ENCODE measurements at regions not wholly inside any gene's neighbourhood (a gene's known extent, or its start where the extent isn't known, plus 50 kb on each side); places are given as distances from the start of the nearest gene placed in this dataset.
A peak's percentile ranks its signal among the peaks of the same experiment; 100 is the strongest.
"Not testable (repeated sequence)": the region's sequence is repeated elsewhere in the genome, so short reads cannot be mapped to it uniquely, and the experiment has no call there.

DNA sequence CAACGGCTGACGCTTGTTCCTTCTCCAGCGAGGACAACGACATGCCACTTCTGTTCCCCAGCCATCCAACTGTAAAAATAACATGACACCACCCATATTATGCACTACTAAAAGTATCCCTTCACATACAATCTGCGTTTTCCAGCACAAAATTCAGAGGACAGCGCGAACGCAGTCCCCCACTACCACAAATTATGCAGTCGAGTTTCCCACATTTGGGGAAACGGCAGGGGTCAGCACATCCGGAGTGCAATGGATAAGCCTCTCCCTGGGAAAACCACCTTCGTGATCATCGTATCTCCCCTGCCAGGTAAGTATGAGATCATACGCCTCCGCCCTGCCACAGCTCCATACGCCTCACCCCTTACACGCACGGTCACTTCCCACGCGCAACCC lies 120.9 kb downstream of the PPIAL4G start:
- no peak overlapping the region for H3K27ac ChIP-seq
- intact Hi-C loops (cut with DNase I; ENCODE audit: low total_unique reads) = no loop called here
- TF ChIP-seq CTCF (IDR thresholded peaks at IDR 0.05) = no peak
- no peak for TF ChIP-seq POLR2A (IDR thresholded peaks at IDR 0.05)
- H3K4me3 ChIP-seq = peak overlapping the region in 1 of 2 donors; percentile 32
- H3K9me3 ChIP-seq = no peaks in the 10 kb centered on the region
- no peaks in the 10 kb centered on the region for H3K4me1 ChIP-seq
- WGBS, 2 donors = 13 to 30% methylated on average over 12 to 20 of the region's 20 CpGs
- no peak for DNase-seq
- no peaks in the 10 kb centered on the region for H3K27me3 ChIP-seq
- no peaks in the 10 kb centered on the region for H3K36me3 ChIP-seq (ENCODE audit: low read depth, missing control alignments)

- H3K36me3 ChIP-seq (ENCODE audit: low read depth, missing control alignments); H3K4me3 ChIP-seq; H3K27ac ChIP-seq; H3K4me1 ChIP-seq; H3K27me3 ChIP-seq; intact Hi-C loops (cut with DNase I; ENCODE audit: low total_unique reads); H3K9me3 ChIP-seq: not testable (repeated sequence)
- peak; percentile 19 for DNase-seq
- 18 to 31% methylated on average over 28 to 34 of the region's 34 CpGs for WGBS, 2 donors
Observed at GRCh38 chr1:148361427-148362215, 121.5 kb downstream of the PPIAL4G start.

DNA sequence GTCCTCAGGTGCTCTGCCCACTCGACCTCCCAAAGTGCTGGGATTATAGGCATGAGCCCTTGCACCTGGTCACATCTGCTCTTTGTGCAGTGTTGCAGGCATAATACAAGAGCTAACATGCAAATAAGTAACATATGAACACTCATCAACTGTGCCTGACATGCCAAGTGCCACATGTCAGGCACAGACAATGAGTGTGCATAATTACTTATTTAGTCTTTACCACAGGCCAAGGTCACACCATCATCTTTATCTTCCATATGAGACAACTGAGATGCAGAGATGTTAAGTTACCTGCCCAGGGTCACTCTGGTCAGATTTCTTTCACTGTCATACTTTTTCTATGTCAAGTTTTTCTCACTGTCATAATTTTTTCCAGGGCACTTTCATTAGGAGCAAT lies 126.1 kb downstream of the PPIAL4G start:
- no peak for TF ChIP-seq POLR2A (IDR thresholded peaks at IDR 0.05)
- TF ChIP-seq CTCF (IDR thresholded peaks at IDR 0.05) = no peak
- Histone ChIP-seq H3K4me1 (no peaks in the 10 kb centered on the region), H3K36me3 (ENCODE audit: low read depth, missing control alignments) (no peaks in the 10 kb centered on the region), H3K27me3 (no peaks in the 10 kb centered on the region), H3K4me3 (no peak overlapping the region), H3K27ac (no peak overlapping the region), H3K9me3 (no peaks in the 10 kb centered on the region)
- no peak for DNase-seq
- WGBS, 2 donors = 75 to 100% methylated on average over 1 of the region's 1 CpG
- intact Hi-C loops (cut with DNase I; ENCODE audit: low total_unique reads) = no loop called here

DNA sequence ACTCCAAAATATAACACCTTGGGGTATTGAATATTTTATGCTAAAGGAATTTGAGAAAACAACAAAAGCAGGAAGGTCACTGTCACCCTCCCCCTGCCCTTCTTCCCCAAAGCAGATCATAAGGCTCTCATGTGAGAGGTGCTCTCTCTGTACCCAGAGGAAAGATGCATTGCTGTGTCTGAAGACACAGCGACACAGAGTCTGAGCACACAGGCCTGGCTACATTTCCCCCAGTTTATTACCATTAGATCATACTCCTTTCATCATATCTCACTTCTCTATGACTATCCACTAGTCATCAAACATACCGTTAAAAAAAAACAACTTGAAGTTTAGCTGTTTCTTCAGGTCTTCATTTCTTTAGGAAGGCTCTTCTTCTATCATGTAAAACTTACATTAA lies 127.1 kb downstream of the PPIAL4G start:
- 90 to 95% methylated on average over 2 of the region's 2 CpGs for WGBS, 2 donors
- Histone ChIP-seq H3K27me3 (no peaks in the 10 kb centered on the region), H3K27ac (no peak overlapping the region), H3K4me1 (no peaks in the 10 kb centered on the region), H3K9me3 (no peaks in the 10 kb centered on the region), H3K4me3 (no peak overlapping the region), H3K36me3 (ENCODE audit: low read depth, missing control alignments) (no peaks in the 10 kb centered on the region)
- DNase-seq = no peak
- no peak for TF ChIP-seq POLR2A (IDR thresholded peaks at IDR 0.05)
- TF ChIP-seq CTCF (IDR thresholded peaks at IDR 0.05) = no peak
- intact Hi-C loops (cut with DNase I; ENCODE audit: low total_unique reads) = no loop called here

DNA sequence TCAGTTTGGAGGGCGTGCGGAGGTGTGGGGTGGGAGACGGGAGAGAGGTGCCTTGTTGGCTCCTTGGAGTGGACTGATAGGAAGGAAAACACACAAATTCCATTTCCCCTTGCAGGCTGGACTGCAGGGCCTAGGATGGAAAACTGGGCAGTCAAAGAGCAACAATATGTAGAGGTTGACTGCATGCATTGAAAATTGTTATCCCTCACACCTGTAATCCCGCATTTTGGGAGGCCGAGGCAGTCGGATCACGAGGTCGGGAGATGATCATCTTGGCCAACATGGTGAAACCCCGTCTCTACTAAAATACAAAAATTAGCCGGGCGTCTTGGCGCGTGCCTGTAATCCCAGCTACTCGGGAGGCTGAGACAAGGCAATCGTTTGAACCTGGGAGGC lies 128.2 kb downstream of the PPIAL4G start:
- Histone ChIP-seq H3K27me3 (no peaks in the 10 kb centered on the region), H3K36me3 (ENCODE audit: low read depth, missing control alignments) (no peaks in the 10 kb centered on the region), H3K27ac (no peak overlapping the region), H3K4me1 (no peaks in the 10 kb centered on the region), H3K9me3 (no peaks in the 10 kb centered on the region), H3K4me3 (no peak overlapping the region)
- 52 to 62% methylated on average over 15 of the region's 15 CpGs for WGBS, 2 donors
- no peak for DNase-seq
- TF ChIP-seq POLR2A (IDR thresholded peaks at IDR 0.05) = no peak
- no peak for TF ChIP-seq CTCF (IDR thresholded peaks at IDR 0.05)
- intact Hi-C loops (cut with DNase I; ENCODE audit: low total_unique reads) = no loop called here

All from testis (tissue), 2 donors.